BE2C (cell line): ENCODE measurements at regions not wholly inside any gene's neighbourhood (a gene's known extent, or its start where the extent isn't known, plus 50 kb on each side); places are given as distances from the start of the nearest gene placed in this dataset.

Experiments used
- DNase-seq: peaks from one replicate; pipeline ENCODE4 v3.0.0-alpha.2; 2020
- H3K27me3 ChIP-seq: fragments of 250-450 bp; sonication (Bioruptor Pico); 2 replicates; pipeline ENCODE4 v1.5.1; 2020; ENCODE audit warnings: mild to moderate bottlenecking
- H3K36me3 ChIP-seq: fragments of 250-450 bp; sonication (Bioruptor Pico); 2 replicates; pipeline ENCODE4 v1.5.1; 2020; ENCODE audit warnings: mild to moderate bottlenecking
- H3K4me1 ChIP-seq: fragments of 250-450 bp; sonication (Bioruptor Pico); 2 replicates; pipeline ENCODE4 v1.5.1; 2020
- H3K4me3 ChIP-seq: 2 replicates; pipeline ENCODE4 v1.5.1; 2011; ENCODE audit warnings: low read depth, low read length
- H3K9me3 ChIP-seq: fragments of 250-450 bp; sonication (Bioruptor Pico); 2 replicates; pipeline ENCODE4 v1.5.1; 2020
- CTCF ChIP-seq: IDR thresholded peaks from 2 replicates; pipeline ENCODE4 v1.5.1; 2012; ENCODE audit warnings: mild to moderate bottlenecking, low read depth, low read length

- H3K36me3 ChIP-seq: no peaks in the 10 kb centered on the region
- TF ChIP-seq CTCF: no peak
- no peak for DNase-seq
These were observed 940.2 kb downstream of the EFNA5 start for GRCh38 chr5:106730506-106730905.

GRCh38 chr5:106728208-106728607 is 942.5 kb downstream of the EFNA5 start:
- no peak for TF ChIP-seq CTCF
- Histone ChIP-seq H3K9me3 (no peaks in the 10 kb centered on the region), H3K4me3 (no peak overlapping the region), H3K36me3 (no peaks in the 10 kb centered on the region), H3K27me3 (no peaks in the 10 kb centered on the region), H3K4me1 (no peaks in the 10 kb centered on the region)
- no peak for DNase-seq

More at GRCh38 chr5:106730506-106730905, 940.2 kb downstream of the EFNA5 start:
- Histone ChIP-seq H3K4me3 (no peak overlapping the region), H3K4me1 (no peaks in the 10 kb centered on the region), H3K27me3 (no peaks in the 10 kb centered on the region), H3K9me3 (no peaks in the 10 kb centered on the region)

GRCh38 chr5:106727071-106727470 is 943.7 kb downstream of the EFNA5 start:
- H3K4me3 ChIP-seq: no peak overlapping the region
- TF ChIP-seq CTCF: no peak

GRCh38 chr5:106720367-106720766 is 950.4 kb downstream of the EFNA5 start:
- no peaks in the 10 kb centered on the region for H3K9me3 ChIP-seq
- no peaks in the 10 kb centered on the region for H3K27me3 ChIP-seq
- no peaks in the 10 kb centered on the region for H3K36me3 ChIP-seq
- no peak for DNase-seq
- no peaks in the 10 kb centered on the region for H3K4me1 ChIP-seq
- no peak overlapping the region for H3K4me3 ChIP-seq
- TF ChIP-seq CTCF: no peak

More at GRCh38 chr5:106727071-106727470, 943.7 kb downstream of the EFNA5 start:
- H3K27me3 ChIP-seq: no peaks in the 10 kb centered on the region
- H3K9me3 ChIP-seq: no peaks in the 10 kb centered on the region
- H3K36me3 ChIP-seq: no peaks in the 10 kb centered on the region
- H3K4me1 ChIP-seq: no peaks in the 10 kb centered on the region
- DNase-seq: no peak

GRCh38 chr5:106699796-106700195 is 970.9 kb downstream of the EFNA5 start:
- H3K4me3 ChIP-seq: no peak overlapping the region
- H3K4me1 ChIP-seq: no peaks in the 10 kb centered on the region
- no peaks in the 10 kb centered on the region for H3K27me3 ChIP-seq
- no peaks in the 10 kb centered on the region for H3K9me3 ChIP-seq
- TF ChIP-seq CTCF: no peak
- no peaks in the 10 kb centered on the region for H3K36me3 ChIP-seq
- DNase-seq: no peak

- Histone ChIP-seq H3K27me3 (no peaks in the 10 kb centered on the region), H3K4me3 (no peak overlapping the region), H3K9me3 (no peaks in the 10 kb centered on the region), H3K4me1 (no peaks in the 10 kb centered on the region), H3K36me3 (no peaks in the 10 kb centered on the region)
- DNase-seq: peak; percentile 25
- peak; percentile 40 for TF ChIP-seq CTCF
These were observed 971.5 kb downstream of the EFNA5 start for GRCh38 chr5:106699198-106699597.
